GM20000 (cell line): ENCODE measurements at regions not wholly inside any gene's neighbourhood (a gene's known extent, or its start where the extent isn't known, plus 50 kb on each side); places are given as distances from the start of the nearest gene placed in this dataset.

Experiments used
- DNase-seq: peaks from one replicate; pipeline ENCODE4 v3.0.0; 2012; ENCODE audit warnings: low spot score
- TF ChIP-seq, protein P1 (sequence below): IDR thresholded peaks from 2 replicates; pipeline ENCODE4 v1.5.1; 2012; ENCODE audit warnings: mild to moderate bottlenecking, control low read depth; ENCODE audit errors: extremely low read depth, missing control alignments

DNA sequence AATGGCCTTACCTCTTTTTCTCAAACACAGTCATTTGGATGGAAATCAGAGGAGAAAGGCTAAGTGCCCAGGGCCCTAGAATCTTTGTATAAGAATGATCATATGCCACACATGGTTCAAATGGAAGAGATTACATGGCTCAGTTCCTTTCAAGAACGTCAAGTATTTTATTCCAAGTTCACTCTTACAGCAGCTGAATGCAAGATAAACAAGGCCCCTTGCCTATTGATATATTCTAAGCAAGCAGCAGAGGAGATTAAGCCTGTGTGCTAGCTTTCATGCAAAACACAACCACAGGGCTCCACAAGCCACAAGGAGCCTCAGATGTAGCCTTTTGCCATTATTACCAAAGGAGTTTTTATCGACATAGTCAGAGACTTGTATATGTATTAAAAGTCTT lies 55.3 kb upstream of the SLCO6A1 start:
- TF ChIP-seq, protein P1, sequence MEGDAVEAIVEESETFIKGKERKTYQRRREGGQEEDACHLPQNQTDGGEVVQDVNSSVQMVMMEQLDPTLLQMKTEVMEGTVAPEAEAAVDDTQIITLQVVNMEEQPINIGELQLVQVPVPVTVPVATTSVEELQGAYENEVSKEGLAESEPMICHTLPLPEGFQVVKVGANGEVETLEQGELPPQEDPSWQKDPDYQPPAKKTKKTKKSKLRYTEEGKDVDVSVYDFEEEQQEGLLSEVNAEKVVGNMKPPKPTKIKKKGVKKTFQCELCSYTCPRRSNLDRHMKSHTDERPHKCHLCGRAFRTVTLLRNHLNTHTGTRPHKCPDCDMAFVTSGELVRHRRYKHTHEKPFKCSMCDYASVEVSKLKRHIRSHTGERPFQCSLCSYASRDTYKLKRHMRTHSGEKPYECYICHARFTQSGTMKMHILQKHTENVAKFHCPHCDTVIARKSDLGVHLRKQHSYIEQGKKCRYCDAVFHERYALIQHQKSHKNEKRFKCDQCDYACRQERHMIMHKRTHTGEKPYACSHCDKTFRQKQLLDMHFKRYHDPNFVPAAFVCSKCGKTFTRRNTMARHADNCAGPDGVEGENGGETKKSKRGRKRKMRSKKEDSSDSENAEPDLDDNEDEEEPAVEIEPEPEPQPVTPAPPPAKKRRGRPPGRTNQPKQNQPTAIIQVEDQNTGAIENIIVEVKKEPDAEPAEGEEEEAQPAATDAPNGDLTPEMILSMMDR: no peak
- DNase-seq: no peak

DNA sequence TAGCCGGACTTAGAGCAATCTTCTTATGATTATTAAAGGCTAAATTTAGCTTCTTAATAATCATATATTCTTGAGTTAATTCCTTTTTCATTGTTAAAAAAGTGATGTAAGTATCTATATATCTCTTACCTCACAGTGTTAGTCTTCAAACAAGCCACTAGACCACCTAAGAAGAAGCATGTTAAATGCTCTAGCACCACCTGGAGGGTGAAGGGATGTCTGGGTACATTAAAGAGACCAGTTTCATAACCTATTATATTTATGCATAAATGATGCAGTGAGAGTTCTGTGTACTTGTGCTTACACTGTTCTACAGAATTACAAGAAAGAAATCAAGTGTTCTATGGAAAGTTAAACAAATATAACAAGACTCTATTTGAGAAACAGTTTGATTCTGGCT lies 55.9 kb upstream of the SLCO6A1 start:
- TF ChIP-seq, protein P1: no peak
- DNase-seq: no peak

DNA sequence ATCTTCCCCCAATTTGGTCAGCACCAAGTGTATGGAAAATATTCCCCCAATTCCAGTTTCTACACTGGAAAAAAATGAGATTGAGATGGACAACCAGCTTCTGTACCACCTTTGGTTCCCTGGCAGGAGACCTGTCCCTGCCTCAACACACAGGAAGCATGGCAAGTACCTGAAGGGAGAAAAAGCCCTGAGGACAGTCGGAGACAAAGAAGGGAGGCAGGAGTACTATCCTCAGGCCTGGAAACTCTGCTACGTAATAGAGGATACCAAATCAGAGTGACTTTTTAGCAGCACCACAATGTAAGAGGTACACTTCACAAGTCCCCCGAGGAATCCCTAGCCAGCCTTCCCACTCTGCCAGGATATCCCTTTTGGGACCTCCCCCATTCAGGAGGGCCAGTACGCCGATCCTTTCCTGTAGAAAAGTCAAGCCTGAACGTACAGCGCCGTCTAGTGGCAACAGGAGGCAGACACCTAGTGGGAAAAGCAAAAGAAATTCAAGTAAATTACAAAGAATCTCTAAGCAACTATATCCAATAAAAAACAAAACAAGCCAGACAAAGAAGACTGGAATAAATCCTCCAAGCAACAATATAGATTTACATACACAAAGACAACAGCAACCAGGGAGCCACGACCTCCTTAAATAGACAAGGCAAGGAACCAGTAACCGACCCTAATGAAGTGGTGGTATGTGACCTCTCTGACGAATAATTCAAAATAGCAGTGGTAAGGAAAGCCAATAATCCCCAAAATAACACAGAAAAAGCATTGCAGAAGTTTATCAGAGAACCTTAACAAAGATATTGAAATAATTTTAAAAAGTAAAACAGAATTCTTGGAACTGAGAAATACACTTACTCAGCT lies 63.3 kb upstream of the SLCO6A1 start:
- peak; percentile 23 for DNase-seq
- TF ChIP-seq, protein P1: peak; percentile 71

DNA sequence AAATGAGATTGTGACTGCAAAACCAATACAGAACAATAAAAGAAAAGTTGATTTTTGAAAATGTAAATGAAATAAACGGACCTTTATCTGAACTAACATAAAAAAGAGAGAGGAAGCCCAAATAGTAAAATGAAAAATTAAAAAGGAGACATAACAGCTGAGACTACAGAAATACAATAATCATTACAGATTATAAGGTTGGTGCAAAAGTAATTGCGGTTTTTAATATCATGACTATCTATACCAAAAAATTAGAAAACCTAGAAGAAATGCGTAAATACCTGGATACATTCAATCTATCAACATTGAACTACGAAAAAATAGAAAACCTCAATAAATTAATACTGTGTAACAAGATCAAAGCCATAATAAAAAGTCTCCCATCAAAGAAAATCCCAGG lies 71.9 kb upstream of the SLCO6A1 start:
- TF ChIP-seq, protein P1: no peak
- DNase-seq: no peak

- TF ChIP-seq, protein P1: no peak
- no peak for DNase-seq
Measured at GRCh38 chr5:102578362-102578761, 79.6 kb upstream of the SLCO6A1 start.

DNA sequence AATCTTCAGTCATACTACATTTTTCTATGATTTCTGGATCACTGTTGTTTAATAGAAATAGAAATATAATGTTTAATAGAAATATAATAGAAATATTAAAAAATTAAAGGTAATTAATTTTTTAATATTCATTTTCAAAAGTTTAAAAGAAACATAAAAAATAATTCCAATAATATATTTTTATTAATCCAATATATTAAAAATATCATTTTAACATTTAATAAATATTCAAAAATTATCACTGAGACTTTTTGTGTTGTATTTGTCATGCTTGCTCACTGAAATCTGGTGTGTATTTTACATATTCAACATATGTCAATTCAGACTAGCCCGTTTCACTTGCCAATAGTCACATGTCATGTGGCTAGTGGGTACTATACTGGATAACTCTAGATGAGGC lies 80.6 kb upstream of the SLCO6A1 start:
- TF ChIP-seq, protein P1: no peak
- no peak for DNase-seq

DNA sequence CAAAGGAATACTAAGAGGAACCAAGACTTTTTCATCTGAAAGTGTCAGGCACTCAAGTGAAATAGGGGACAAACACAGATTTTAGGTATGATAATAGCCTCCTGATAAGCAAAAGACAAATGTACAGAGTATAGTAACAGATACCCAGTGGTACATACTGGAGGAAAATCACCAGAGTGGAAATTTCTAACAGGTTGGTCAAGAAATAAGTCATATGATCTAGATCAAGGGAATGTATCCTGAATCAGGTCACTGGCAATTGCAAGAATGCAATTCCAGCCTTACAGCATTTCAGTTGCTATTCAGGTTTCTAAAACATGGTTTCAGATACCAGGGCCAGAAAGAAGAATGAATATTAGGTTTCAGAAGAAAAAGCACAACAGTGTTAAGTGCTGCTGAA lies 82.2 kb upstream of the SLCO6A1 start:
- no peak for DNase-seq
- TF ChIP-seq, protein P1: no peak
